Brain microvascular endothelial cell (primary cell): ENCODE measurements at regions not wholly inside any gene's neighbourhood (a gene's known extent, or its start where the extent isn't known, plus 50 kb on each side); places are given as distances from the start of the nearest gene placed in this dataset.
A peak's percentile ranks its signal among the peaks of the same experiment; 100 is the strongest.
"Not testable (repeated sequence)": the region's sequence is repeated elsewhere in the genome, so short reads cannot be mapped to it uniquely, and the experiment has no call there.

Experiments
- DNase-seq: peaks from one replicate; pipeline ENCODE4 v3.0.0-alpha.2; 2020
- H3K27ac ChIP-seq: fragments of 250-450 bp; sonication (Bioruptor Pico); 2 replicates; pipeline ENCODE4 v1.5.1; 2020; ENCODE audit warnings: mild to moderate bottlenecking, moderate library complexity
- H3K27me3 ChIP-seq: fragments of 250-450 bp; sonication (Bioruptor Pico); replicated peaks from 2 replicates; pipeline ENCODE4 v1.5.1; 2020; ENCODE audit warnings: mild to moderate bottlenecking
- H3K36me3 ChIP-seq: fragments of 250-450 bp; sonication (Bioruptor Pico); replicated peaks from 2 replicates; pipeline ENCODE4 v1.5.1; 2020; ENCODE audit warnings: mild to moderate bottlenecking
- H3K4me3 ChIP-seq: 2 replicates; pipeline ENCODE4 v1.5.1; 2011; ENCODE audit warnings: low read depth, mild to moderate bottlenecking, control low read depth, low read length, moderate library complexity
- in situ Hi-C: cut with HindIII; loops from 2 replicates; pipeline ENCODE4 v1.10.0; 2017; ENCODE audit warnings: low sequenced_read_pairs, low pct_ligation_motif_present
- TF ChIP-seq, protein P1 (sequence below): IDR thresholded peaks from 2 replicates; pipeline ENCODE4 v1.5.1; 2011; ENCODE audit warnings: low read depth, mild to moderate bottlenecking, moderate library complexity, low read length, control low read depth, inconsistent platforms; ENCODE audit errors: missing control alignments

DNA sequence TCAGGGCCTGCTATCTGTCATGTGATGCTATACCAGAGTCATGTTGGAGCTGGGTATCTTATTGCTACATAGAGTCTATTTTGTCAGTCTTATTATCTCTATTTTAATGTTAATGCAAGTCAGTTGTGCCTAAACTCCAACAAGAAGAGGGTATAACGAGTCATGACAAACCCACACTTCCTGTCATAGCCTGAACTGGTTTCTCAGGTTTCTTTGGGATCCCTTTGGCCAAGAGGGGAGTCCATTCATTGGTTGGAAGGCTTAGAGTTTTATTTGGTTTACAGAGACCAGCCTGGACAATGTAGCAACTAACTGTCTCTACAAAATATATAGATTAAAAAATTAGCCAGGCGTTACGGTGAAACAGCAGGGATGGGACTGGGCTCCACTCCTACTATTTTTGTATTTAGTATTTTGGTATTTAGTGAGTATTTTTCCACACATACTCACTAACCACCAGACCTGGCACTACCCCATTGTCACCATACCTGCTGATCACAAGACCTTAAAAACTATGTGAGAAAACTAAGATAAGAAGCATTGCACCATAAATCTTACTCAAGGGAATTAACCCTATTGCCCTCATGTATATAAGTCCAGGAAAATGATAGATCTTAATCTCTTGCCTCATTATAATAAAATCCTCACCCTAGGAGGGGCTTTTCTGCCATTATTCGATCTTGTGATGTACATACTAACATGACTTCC, 387.5 kb downstream of the IPO8 start:
- Histone ChIP-seq H3K4me3 (no peak overlapping the region), H3K36me3 (no peaks in the 10 kb centered on the region), H3K27ac (no peak overlapping the region), H3K27me3 (no peaks in the 10 kb centered on the region)
- in situ Hi-C loops, result no loop called here
- TF ChIP-seq, protein P1, sequence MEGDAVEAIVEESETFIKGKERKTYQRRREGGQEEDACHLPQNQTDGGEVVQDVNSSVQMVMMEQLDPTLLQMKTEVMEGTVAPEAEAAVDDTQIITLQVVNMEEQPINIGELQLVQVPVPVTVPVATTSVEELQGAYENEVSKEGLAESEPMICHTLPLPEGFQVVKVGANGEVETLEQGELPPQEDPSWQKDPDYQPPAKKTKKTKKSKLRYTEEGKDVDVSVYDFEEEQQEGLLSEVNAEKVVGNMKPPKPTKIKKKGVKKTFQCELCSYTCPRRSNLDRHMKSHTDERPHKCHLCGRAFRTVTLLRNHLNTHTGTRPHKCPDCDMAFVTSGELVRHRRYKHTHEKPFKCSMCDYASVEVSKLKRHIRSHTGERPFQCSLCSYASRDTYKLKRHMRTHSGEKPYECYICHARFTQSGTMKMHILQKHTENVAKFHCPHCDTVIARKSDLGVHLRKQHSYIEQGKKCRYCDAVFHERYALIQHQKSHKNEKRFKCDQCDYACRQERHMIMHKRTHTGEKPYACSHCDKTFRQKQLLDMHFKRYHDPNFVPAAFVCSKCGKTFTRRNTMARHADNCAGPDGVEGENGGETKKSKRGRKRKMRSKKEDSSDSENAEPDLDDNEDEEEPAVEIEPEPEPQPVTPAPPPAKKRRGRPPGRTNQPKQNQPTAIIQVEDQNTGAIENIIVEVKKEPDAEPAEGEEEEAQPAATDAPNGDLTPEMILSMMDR, result no peak
- no peak for DNase-seq

DNA sequence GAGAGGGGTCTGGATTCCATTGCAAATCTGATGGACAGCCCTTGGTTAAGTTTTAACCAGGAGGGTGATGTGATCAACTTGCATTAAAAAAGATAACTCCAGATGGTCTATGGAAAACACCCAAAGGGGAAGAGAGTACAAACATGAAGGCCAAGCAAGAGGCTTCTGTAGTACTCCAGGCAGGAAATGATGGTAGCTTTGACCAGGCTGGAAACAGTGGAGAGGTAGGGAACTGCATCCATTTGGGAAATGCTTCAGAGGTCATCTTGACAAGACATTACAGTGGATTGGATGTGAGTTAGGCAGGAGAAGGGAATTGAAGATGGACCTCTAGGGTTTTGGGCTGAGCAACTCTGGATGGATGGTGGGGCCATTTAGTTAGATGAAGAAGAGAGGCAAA, 391.1 kb downstream of the IPO8 start:
- in situ Hi-C loops, result no loop called here
- no peak overlapping the region for H3K27ac ChIP-seq
- no peak for DNase-seq
- no peaks in the 10 kb centered on the region for H3K27me3 ChIP-seq
- H3K36me3 ChIP-seq, result no peaks in the 10 kb centered on the region
- no peak overlapping the region for H3K4me3 ChIP-seq
- TF ChIP-seq, protein P1, result no peak

DNA sequence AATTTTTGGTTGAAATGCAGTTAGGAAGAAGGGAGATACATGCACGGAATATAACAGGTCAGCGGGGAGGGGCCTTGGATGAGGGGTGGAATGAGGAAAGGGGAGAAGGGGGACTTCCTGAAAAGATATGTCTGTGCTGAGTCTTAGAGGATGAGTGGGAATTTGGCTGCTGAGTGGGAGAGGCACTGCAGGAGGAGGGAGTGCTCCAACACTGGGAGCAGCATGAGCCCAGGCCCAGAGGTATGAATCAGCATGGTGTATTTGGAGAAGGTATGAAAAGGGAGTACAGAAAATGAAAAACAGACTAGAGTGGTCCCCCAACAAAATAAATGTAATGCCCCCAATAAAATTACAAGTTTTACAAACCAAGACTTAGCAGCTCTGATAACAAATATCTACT, 394.4 kb downstream of the IPO8 start:
- Histone ChIP-seq H3K27ac (no peak overlapping the region), H3K4me3 (no peak overlapping the region), H3K27me3 (no peaks in the 10 kb centered on the region), H3K36me3 (no peaks in the 10 kb centered on the region)
- TF ChIP-seq, protein P1, result no peak
- no peak for DNase-seq
- in situ Hi-C loops, result no loop called here

DNA sequence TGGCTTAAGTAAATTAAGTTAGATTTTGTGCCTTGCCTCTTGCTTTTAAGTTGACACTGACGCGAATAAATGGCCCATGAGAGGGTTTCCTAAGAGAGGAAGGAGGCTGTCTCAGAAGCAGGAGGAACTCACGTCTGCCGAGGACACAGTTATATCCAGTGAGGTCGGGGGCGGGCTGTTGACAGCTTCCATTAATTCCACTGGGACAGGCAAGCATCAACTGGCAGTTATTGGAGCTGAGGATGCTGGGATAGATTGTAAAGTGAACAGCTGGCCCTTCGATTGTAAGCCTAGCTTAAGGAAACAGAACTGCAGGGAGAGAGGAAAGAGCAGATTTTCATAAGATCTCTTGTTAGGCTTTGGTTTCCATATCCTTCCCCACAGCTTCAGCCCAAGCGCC, 399.2 kb downstream of the IPO8 start:
- DNase-seq, result no peak
- in situ Hi-C loops, result no loop called here
- no peaks in the 10 kb centered on the region for H3K36me3 ChIP-seq
- no peak overlapping the region for H3K4me3 ChIP-seq
- no peak overlapping the region for H3K27ac ChIP-seq
- H3K27me3 ChIP-seq, result no peaks in the 10 kb centered on the region
- TF ChIP-seq, protein P1, result no peak

DNA sequence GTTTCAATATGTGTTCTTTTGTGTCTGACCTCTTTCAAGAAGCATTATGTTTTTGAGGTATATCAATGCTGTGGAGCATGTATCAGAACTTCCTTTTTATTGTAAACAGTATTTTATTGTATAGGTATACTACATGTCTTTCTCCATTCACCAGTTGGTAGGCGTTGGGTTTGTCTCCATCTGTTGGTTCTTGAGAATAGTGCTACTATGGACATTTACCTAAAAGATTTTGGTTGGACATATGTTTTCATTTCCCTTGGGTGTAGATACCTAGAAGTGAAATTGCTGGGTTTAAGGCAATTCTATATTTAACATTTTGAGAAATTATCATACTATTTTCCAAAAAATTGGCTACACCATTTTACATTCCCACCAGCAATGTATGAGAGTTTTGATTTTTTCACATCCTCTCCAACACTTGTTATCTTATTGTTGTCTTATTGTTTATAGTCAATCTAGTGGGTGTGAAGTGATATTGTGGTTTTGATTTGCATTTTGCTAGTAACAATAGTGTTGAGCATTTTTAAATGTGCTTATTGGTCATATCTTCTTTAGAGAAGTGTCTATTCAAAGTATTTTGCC, 409.2 kb downstream of the IPO8 start:
- no peaks in the 10 kb centered on the region for H3K27me3 ChIP-seq
- H3K27ac ChIP-seq, result no peak overlapping the region
- DNase-seq, result peak; percentile 60
- in situ Hi-C loops, result no loop called here
- H3K4me3 ChIP-seq, result no peak overlapping the region
- TF ChIP-seq, protein P1, result peak; percentile 53
- H3K36me3 ChIP-seq, result no peaks in the 10 kb centered on the region

DNA sequence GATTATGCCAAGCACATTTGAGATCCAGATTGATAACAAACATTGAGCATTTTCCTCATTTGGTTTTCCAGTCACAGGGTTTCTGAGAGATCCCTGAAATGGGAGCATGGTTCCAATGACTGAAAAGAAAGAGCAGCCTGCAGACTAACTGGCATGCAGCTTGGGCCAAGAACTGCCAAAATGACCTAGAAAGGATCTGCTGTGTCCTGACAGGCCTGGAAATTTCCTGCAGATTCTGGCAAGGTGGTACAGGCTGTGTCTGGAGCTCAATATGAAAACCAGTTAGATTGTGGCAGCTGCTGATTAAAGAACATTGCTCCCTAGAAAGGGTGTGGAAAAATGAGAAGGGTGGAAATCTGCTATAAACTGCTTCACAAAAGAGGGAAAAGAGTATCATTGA, 417.3 kb downstream of the IPO8 start:
- in situ Hi-C loops, result no loop called here
- Histone ChIP-seq H3K4me3 (no peak overlapping the region), H3K27me3 (no peaks in the 10 kb centered on the region), H3K36me3 (no peaks in the 10 kb centered on the region), H3K27ac (no peak overlapping the region)
- DNase-seq, result no peak
- TF ChIP-seq, protein P1, result no peak

DNA sequence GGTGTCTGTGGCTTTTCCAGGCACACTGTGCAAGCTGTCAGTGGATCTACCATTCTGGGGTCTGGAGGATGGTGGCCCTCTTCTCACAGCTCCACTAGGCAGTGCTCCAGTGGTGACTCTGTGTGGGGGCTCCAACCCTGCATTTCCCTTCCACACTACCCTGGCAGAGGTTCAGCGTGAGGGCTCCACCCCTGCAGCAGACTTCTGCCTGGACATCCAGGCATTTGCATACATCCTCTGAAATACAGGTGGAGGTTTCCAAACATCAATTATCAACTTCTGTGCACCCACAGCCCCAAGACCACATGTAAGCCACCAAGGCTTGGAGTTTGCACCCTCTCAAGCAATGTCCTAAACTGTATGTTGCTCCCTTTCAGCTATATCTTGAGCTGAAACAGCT, 423.2 kb downstream of the IPO8 start:
- H3K4me3 ChIP-seq, H3K27me3 ChIP-seq, DNase-seq, H3K36me3 ChIP-seq, in situ Hi-C loops, H3K27ac ChIP-seq: not testable (repeated sequence)
